ENCODE measurements at regions not wholly inside any gene's neighbourhood (a gene's known extent, or its start where the extent isn't known, plus 50 kb on each side); places are given as distances from the start of the nearest gene placed in this dataset.
"Not testable (repeated sequence)": the region's sequence is repeated elsewhere in the genome, so short reads cannot be mapped to it uniquely, and the experiment has no call there.

GRCh38 chr5:99030906-99031440 is 102.2 kb upstream of the CHD1 start (continued):
- TF ChIP-seq ZBTB21 (CRISPR knock-in tag; IDR thresholded peaks at IDR 0.05; ENCODE audit: borderline replicate concordance) (no peak), SMAD3 (CRISPR knock-in tag; IDR thresholded peaks at IDR 0.05; ENCODE audit: borderline replicate concordance) (no peak)

DNA sequence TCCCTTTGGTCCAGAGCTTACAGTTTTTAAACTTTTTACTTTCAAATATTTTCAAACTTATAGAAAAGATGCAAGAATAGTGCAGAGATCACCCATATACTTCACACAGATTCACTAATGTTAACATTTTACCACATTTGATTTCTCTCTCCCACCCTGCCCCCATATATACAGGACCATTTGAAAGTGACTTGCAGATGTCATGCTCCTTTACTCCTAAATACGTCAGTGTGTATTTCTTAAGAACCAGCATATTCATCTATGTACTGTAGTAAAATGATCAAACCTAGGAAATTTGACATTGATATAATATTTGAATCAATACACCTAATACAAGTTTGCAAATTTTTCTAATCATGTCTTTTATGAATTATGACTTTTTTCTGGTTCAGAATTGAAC is 100.4 kb upstream of the CHD1 start:
- CTCF ChIA-PET = interaction anchor here (0.6 kb wide), 1 partner anchor 155 kb away, joined by 3 read pairs; no protein-coding TSS in a partner anchor
- no peak overlapping the region for H3K4me3 Mint-ChIP-seq
- no peaks in the 10 kb centered on the region for H3K27me3 Mint-ChIP-seq (ENCODE audit: low read depth)
- H3K9me3 Mint-ChIP-seq = no peaks in the 10 kb centered on the region
- H3K36me3 Mint-ChIP-seq = no peaks in the 10 kb centered on the region
- ATAC-seq (no peak), DNase-seq (ENCODE audit: low spot score) (no peak)
- H3K4me1 Mint-ChIP-seq = no peaks in the 10 kb centered on the region
- TF ChIP-seq ATF1 (CRISPR knock-in tag; IDR thresholded peaks at IDR 0.05) = no peak
- no peak for TF ChIP-seq ATF3 (CRISPR knock-in tag; conservative IDR thresholded peaks at IDR 0.05)
- no peak for TF ChIP-seq ZNF396 (CRISPR knock-in tag; IDR thresholded peaks at IDR 0.05; ENCODE audit: borderline replicate concordance)
- TF ChIP-seq SOX15 (CRISPR knock-in tag; IDR thresholded peaks at IDR 0.05) = no peak
- TF ChIP-seq E2F1 (CRISPR knock-in tag; IDR thresholded peaks at IDR 0.05) = no peak
- no peak for TF ChIP-seq MLX (CRISPR knock-in tag; IDR thresholded peaks at IDR 0.05)
- no peak for TF ChIP-seq TEAD4 (CRISPR knock-in tag; IDR thresholded peaks at IDR 0.05)
- TF ChIP-seq ZMAT4 (CRISPR knock-in tag; IDR thresholded peaks at IDR 0.05) = no peak
- no peak for TF ChIP-seq ZNF138 (CRISPR knock-in tag; conservative IDR thresholded peaks at IDR 0.05)
- TF ChIP-seq ERG (CRISPR knock-in tag; IDR thresholded peaks at IDR 0.05) = no peak
- no peak overlapping the region for H3K27ac Mint-ChIP-seq
- POLR2A ChIA-PET = no interaction called here

- H3K4me1 Mint-ChIP-seq; H3K27me3 Mint-ChIP-seq (ENCODE audit: low read depth); H3K36me3 Mint-ChIP-seq; H3K27ac Mint-ChIP-seq; H3K9me3 Mint-ChIP-seq; CTCF ChIA-PET; H3K4me3 Mint-ChIP-seq; POLR2A ChIA-PET; ATAC-seq; DNase-seq (ENCODE audit: low spot score): not testable (repeated sequence)
These were observed 99.4 kb upstream of the CHD1 start for GRCh38 chr5:99028170-99028569.

DNA sequence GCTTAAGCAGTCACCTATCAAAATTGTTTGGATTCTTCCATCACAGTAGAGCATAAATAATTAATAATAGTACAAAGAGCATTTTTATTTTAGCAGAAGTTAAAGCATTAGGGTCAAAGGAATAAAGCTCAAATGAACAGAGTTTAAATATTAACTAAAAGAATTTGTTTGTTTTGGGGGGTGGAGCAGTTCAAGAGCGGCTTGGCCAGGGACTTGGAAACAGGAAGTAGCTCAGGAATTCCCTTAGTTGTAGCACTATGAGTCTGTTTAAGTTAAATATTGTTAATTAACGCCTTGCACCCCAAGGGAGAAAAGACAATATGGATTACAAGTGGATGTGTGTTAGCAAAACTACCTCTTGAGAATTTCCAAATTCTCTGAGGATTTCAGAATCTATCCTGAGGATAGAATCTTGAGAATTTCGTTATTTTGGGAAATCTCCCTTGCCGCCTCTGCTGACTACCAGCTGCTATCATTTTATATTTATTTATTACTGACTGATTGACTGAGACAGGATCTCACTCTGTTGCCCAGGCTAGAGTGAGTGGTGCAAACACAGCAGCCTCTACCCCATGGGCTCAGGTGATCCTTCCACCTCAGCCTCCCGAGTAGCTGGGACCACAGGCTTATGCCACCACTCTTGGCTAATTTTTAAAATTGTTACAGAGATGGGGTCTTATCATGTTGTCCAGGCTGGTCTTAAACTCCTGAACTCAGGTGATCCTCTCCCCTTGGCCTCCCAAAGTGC is 96.7 kb upstream of the CHD1 start:
- Mint-ChIP-seq H3K36me3 (no peaks in the 10 kb centered on the region), H3K27ac (no peak overlapping the region), H3K4me3 (no peak overlapping the region), H3K9me3 (no peaks in the 10 kb centered on the region), H3K4me1 (no peaks in the 10 kb centered on the region), H3K27me3 (ENCODE audit: low read depth) (no peaks in the 10 kb centered on the region)
- ChIA-PET CTCF (no interaction called here), POLR2A (interaction anchor here (0.6 to 0.7 kb wide), 2 partner anchors 77 to 79 kb away, joined by 3 to 5 read pairs; no protein-coding TSS in a partner anchor)
- DNase-seq (ENCODE audit: low spot score) (no peak), ATAC-seq (no peak)
- TF ChIP-seq MXD4 (CRISPR knock-in tag; IDR thresholded peaks at IDR 0.05; ENCODE audit: borderline replicate concordance) = no peak
- TF ChIP-seq SMAD3 (CRISPR knock-in tag; IDR thresholded peaks at IDR 0.05; ENCODE audit: borderline replicate concordance) = no peak
- TF ChIP-seq CBFB (CRISPR knock-in tag; IDR thresholded peaks at IDR 0.05; ENCODE audit: low read depth) = no peak
- no peak for TF ChIP-seq ATF2 (CRISPR knock-in tag; IDR thresholded peaks at IDR 0.05; ENCODE audit: borderline replicate concordance, low read depth)
- no peak for TF ChIP-seq ARID4B (CRISPR knock-in tag; IDR thresholded peaks at IDR 0.05; ENCODE audit: borderline replicate concordance)
- no peak for TF ChIP-seq PREB (CRISPR knock-in tag; IDR thresholded peaks at IDR 0.05; ENCODE audit: borderline replicate concordance)

Data from WTC11 (cell line).